ENCODE measurements at regions not wholly inside any gene's neighbourhood (a gene's known extent, or its start where the extent isn't known, plus 50 kb on each side); places are given as distances from the start of the nearest gene placed in this dataset.

DNA sequence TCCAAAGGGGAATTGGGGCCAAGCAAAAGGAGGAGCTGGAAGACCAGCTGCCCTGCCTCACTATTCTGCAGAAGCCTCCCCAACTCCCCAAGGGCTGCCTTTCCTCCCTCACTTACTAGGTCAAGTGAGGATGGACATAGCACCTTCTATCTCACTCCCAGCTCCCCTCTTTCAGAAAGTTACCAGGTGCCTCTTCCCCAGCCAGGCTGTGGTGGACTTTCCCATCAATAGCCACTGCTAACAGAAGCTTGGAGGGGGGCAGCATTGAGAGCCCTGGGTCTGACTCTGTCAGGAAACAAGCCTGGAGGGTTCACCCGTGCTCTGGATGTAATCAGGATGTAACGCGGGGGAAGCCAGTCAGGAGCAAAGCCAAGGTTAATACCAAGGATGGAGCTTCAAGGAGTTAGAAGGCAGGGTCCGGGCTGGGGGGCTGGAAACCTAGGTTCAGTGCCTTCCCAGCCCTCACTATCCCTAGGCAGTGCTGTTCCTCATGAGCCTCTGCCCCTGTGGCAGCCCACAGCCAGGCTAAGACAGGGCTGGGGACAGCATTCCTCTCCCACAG is 127.8 kb upstream of the NGF start:
- TF ChIP-seq, protein P1, sequence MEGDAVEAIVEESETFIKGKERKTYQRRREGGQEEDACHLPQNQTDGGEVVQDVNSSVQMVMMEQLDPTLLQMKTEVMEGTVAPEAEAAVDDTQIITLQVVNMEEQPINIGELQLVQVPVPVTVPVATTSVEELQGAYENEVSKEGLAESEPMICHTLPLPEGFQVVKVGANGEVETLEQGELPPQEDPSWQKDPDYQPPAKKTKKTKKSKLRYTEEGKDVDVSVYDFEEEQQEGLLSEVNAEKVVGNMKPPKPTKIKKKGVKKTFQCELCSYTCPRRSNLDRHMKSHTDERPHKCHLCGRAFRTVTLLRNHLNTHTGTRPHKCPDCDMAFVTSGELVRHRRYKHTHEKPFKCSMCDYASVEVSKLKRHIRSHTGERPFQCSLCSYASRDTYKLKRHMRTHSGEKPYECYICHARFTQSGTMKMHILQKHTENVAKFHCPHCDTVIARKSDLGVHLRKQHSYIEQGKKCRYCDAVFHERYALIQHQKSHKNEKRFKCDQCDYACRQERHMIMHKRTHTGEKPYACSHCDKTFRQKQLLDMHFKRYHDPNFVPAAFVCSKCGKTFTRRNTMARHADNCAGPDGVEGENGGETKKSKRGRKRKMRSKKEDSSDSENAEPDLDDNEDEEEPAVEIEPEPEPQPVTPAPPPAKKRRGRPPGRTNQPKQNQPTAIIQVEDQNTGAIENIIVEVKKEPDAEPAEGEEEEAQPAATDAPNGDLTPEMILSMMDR (IDR thresholded peaks at IDR 0.05; ENCODE audit: low read depth, low read length, missing control alignments) = no peak
- no peak for DNase-seq

DNA sequence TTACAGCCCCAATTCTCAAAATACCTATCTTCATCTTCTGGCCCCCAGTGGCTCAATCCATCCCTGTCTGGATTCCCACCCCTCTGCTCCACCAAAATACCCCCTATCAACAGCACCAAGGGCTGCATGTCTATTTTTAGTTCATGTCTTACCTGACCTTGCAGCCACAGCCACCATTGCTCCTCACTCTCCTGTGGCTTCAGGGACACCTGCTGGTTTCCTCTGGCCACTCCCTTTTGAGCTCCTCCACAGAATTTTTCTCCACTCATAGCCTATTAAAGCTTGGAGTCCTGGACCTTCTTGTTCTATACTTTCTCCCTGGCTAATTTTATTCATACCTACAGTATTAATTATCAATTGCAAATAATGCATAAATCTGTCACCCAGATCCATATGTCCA is 125.3 kb upstream of the NGF start:
- no peak overlapping the region for H3K27ac ChIP-seq
- in situ Hi-C loops (cut with HindIII; ENCODE audit: low pct_ligation_motif_present, low sequenced_read_pairs) = loop anchor here (25.0 kb wide), 1 partner anchor 276 kb away; no protein-coding TSS in a partner anchor
- no peak overlapping the region for H3K4me3 ChIP-seq (ENCODE audit: low read depth, low read length)
- TF ChIP-seq, protein P1 (IDR thresholded peaks at IDR 0.05; ENCODE audit: low read depth, low read length, missing control alignments) = peak; percentile 30
- H3K27me3 ChIP-seq (replicated peaks) = no peaks in the 10 kb centered on the region
- DNase-seq = no peak
- H3K36me3 ChIP-seq (replicated peaks) = no peaks in the 10 kb centered on the region

More for the DNA sequence above, 127.8 kb upstream of the NGF start:
- Histone ChIP-seq H3K36me3 (replicated peaks) (no peaks in the 10 kb centered on the region), H3K27me3 (replicated peaks) (no peaks in the 10 kb centered on the region), H3K27ac (no peak overlapping the region), H3K4me3 (ENCODE audit: low read depth, low read length) (no peak overlapping the region)
- in situ Hi-C loops (cut with HindIII; ENCODE audit: low pct_ligation_motif_present, low sequenced_read_pairs) = loop anchor here (25.0 kb wide), 1 partner anchor 279 kb away; no protein-coding TSS in a partner anchor

DNA sequence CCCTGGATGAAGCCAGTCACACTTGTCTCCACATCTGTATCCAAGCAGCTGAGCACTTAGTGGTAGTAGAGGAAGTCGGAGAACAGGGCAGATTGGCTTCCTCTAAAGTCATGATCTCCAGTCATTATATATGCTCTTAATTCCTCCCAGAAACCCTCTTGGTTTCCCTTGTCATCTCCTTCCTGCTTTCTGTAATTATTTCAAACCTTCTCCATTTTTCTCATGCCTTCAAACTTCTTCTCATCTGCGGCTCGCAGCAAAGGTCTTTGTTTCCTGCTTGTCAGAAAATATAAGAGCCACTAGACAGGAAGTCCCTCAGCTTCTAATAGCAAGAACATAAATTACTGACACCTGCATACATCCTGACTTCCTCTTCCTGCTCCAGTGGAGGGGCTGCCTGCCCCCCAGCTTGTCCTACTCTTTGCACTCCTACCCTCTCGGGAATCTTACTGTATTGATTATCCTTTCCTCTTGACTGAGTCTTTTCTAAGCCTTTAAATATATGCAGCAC is 124.6 kb upstream of the NGF start:
- TF ChIP-seq, protein P1 (IDR thresholded peaks at IDR 0.05; ENCODE audit: low read depth, low read length, missing control alignments) = no peak
- H3K27ac ChIP-seq = no peak overlapping the region
- H3K4me3 ChIP-seq (ENCODE audit: low read depth, low read length) = no peak overlapping the region
- in situ Hi-C loops (cut with HindIII; ENCODE audit: low pct_ligation_motif_present, low sequenced_read_pairs) = loop anchor here (25.0 kb wide), 1 partner anchor 275 kb away; no protein-coding TSS in a partner anchor
- DNase-seq = no peak
- H3K36me3 ChIP-seq (replicated peaks) = no peaks in the 10 kb centered on the region
- H3K27me3 ChIP-seq (replicated peaks) = no peaks in the 10 kb centered on the region

DNA sequence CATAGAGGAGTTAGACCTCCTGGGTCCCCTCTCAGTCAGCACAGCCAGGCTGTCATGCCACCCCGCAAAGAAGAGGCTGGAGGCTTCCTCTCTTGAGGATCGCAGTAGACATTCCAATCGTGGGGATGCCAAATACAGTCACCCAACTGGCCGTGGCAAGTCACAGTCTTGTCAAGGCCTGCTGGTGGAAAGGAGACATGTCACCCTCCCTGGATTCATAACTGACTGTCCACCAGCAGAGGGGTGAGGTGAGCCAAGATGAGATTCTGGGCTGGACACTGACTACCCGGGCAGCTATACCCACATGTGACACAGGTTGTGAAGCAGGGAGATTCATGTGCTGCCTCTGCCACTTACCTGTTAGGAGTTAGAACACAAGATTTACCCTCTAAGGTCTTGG is 123.5 kb upstream of the NGF start:
- no peak overlapping the region for H3K4me3 ChIP-seq (ENCODE audit: low read depth, low read length)
- no peaks in the 10 kb centered on the region for H3K27me3 ChIP-seq (replicated peaks)
- no peak overlapping the region for H3K27ac ChIP-seq
- TF ChIP-seq, protein P1 (IDR thresholded peaks at IDR 0.05; ENCODE audit: low read depth, low read length, missing control alignments) = peak; percentile 6
- in situ Hi-C loops (cut with HindIII; ENCODE audit: low pct_ligation_motif_present, low sequenced_read_pairs) = loop anchor here (25.0 kb wide), 1 partner anchor 274 kb away; no protein-coding TSS in a partner anchor
- DNase-seq = no peak
- H3K36me3 ChIP-seq (replicated peaks) = no peaks in the 10 kb centered on the region

DNA sequence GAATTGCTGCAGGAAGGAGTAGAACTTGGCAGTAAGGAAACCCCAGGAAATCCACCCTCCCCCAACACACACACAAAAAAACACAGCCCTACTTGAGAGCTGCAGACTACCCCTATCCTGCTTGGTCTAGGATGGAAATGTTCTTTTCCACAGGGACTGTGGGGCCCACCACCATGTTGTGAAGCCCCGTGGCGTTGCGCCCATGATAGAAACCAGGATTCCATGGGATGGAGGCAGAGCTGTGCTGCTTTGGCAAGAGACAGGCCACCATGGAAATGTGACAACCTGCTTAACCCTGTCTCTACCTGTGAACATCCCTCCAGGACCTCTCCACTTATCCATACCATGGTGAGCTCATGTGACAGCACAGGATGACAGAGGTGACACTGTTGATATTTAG is 121.1 kb upstream of the NGF start:
- Histone ChIP-seq H3K4me3 (ENCODE audit: low read depth, low read length) (no peak overlapping the region), H3K36me3 (replicated peaks) (no peaks in the 10 kb centered on the region), H3K27me3 (replicated peaks) (no peaks in the 10 kb centered on the region), H3K27ac (no peak overlapping the region)
- in situ Hi-C loops (cut with HindIII; ENCODE audit: low pct_ligation_motif_present, low sequenced_read_pairs) = loop anchor here (25.0 kb wide), 1 partner anchor 272 kb away; no protein-coding TSS in a partner anchor
- no peak for DNase-seq
- TF ChIP-seq, protein P1 (IDR thresholded peaks at IDR 0.05; ENCODE audit: low read depth, low read length, missing control alignments) = no peak

Data from brain microvascular endothelial cell (primary cell).